Fibroblast of pulmonary artery (primary cell): ENCODE measurements at regions not wholly inside any gene's neighbourhood (a gene's known extent, or its start where the extent isn't known, plus 50 kb on each side); places are given as distances from the start of the nearest gene placed in this dataset.

Source experiments
- DNase-seq: peaks from one replicate; pipeline ENCODE4 v3.0.0-alpha.2; 2010; ENCODE audit warnings: low read depth
- H3K4me3 ChIP-seq: replicated peaks from 2 replicates; pipeline ENCODE4 v1.5.1; 2011; ENCODE audit warnings: low read depth, mild to moderate bottlenecking, control low read depth, low read length, moderate library complexity
- TF ChIP-seq, protein P1 (sequence below): IDR thresholded peaks from 2 replicates; pipeline ENCODE4 v1.5.1; 2011; ENCODE audit warnings: mild to moderate bottlenecking, control low read depth, low read length, inconsistent platforms; ENCODE audit errors: missing control alignments

- TF ChIP-seq, protein P1, sequence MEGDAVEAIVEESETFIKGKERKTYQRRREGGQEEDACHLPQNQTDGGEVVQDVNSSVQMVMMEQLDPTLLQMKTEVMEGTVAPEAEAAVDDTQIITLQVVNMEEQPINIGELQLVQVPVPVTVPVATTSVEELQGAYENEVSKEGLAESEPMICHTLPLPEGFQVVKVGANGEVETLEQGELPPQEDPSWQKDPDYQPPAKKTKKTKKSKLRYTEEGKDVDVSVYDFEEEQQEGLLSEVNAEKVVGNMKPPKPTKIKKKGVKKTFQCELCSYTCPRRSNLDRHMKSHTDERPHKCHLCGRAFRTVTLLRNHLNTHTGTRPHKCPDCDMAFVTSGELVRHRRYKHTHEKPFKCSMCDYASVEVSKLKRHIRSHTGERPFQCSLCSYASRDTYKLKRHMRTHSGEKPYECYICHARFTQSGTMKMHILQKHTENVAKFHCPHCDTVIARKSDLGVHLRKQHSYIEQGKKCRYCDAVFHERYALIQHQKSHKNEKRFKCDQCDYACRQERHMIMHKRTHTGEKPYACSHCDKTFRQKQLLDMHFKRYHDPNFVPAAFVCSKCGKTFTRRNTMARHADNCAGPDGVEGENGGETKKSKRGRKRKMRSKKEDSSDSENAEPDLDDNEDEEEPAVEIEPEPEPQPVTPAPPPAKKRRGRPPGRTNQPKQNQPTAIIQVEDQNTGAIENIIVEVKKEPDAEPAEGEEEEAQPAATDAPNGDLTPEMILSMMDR = no peak
- no peak for DNase-seq
- H3K4me3 ChIP-seq = no peak overlapping the region
These were observed 303.4 kb downstream of the RAB28 start for GRCh38 chr4:13180701-13181100.

DNA sequence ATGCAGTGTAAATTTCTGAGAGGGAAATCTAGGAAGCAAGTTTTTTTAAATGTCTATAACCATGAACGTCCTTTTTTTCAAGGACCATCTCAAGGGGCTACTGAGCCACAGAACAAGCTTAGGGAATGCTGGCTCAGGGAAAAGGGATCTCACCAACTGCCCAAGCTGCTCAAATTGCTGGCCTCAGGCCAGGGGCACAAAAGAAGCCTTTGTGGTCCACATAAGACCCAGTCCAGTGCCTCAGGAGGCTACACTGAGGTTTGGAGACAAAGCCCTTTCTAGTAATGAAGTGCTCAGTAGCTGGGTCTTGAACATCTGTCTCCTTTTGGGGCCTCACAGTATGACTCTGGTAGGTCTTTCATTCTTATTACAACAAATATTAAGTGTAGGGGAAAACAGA, 305.5 kb downstream of the RAB28 start:
- DNase-seq = no peak
- H3K4me3 ChIP-seq = no peak overlapping the region
- TF ChIP-seq, protein P1 = no peak

- no peak for DNase-seq
These were observed 307.4 kb downstream of the RAB28 start for GRCh38 chr4:13176741-13177142.

GRCh38 chr4:13174926-13175325, 309.2 kb downstream of the RAB28 start:
- TF ChIP-seq, protein P1 = no peak
- H3K4me3 ChIP-seq = no peak overlapping the region
- no peak for DNase-seq

More at GRCh38 chr4:13176741-13177142, 307.4 kb downstream of the RAB28 start:
- H3K4me3 ChIP-seq = no peak overlapping the region
- TF ChIP-seq, protein P1 = no peak

- peak; percentile 6 for DNase-seq
- H3K4me3 ChIP-seq = no peak overlapping the region
- TF ChIP-seq, protein P1 = no peak
These were observed 310.1 kb downstream of the RAB28 start for GRCh38 chr4:13174001-13174400.

DNA sequence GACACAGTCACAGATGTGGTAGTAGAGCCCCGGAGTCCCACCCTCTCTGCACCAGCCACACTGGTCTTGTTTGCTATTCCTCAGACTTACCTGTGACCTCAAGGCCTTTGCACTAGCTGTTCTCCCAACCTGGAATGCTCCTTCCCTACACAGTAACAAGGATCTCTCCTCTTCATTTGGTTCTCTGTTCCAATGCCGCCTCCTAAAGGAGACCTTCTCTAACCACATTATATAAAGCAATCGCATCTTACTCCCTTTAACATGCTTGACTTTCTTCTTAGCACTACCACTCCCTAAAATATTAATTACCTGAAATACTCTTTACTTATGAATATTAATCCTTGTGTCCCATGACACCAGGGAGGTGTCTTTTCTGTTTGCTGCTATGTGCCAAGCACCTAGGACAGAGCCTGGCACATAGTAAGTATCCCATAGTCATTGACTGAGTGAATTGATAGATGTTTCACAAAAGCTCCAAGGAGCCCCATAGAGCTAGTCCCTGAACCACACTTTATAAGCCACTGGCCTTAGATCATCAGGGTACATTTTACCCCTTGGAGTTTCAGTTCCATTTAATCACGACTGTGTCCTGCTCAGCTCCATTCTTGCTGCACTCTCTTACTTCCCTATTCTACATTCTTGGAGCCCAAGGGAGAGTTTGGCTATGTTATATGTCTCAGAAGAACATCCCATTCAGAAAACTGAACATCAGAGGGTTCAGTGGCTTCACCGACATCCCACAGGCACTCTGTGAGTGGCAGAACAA, 312.7 kb downstream of the RAB28 start:
- DNase-seq = no peak
- H3K4me3 ChIP-seq = no peak overlapping the region
- TF ChIP-seq, protein P1 = no peak
